ENCODE measurements at regions not wholly inside any gene's neighbourhood (a gene's known extent, or its start where the extent isn't known, plus 50 kb on each side); places are given as distances from the start of the nearest gene placed in this dataset.
A peak's percentile ranks its signal among the peaks of the same experiment; 100 is the strongest.

- no peak for DNase-seq (ENCODE audit: extremely low read depth in 1 of 11, low read depth in 9 of 11, low spot score in 4 of 11)
Measured at GRCh38 chr18:44464398-44465180, 216.1 kb upstream of the SETBP1 start.

- no peak for DNase-seq (ENCODE audit: extremely low read depth in 1 of 11, low read depth in 9 of 11, low spot score in 4 of 11)
Measured at GRCh38 chr18:44465381-44465841, 215.3 kb upstream of the SETBP1 start.

- DNase-seq (ENCODE audit: extremely low read depth in 1 of 11, low read depth in 9 of 11, low spot score in 4 of 11), result no peak
Measured at GRCh38 chr18:44466997-44467396, 213.7 kb upstream of the SETBP1 start.

GRCh38 chr18:44467718-44468117 is 213.0 kb upstream of the SETBP1 start:
- no peak for DNase-seq (ENCODE audit: extremely low read depth in 1 of 11, low read depth in 9 of 11, low spot score in 4 of 11)

GRCh38 chr18:44473394-44474066 is 207.2 kb upstream of the SETBP1 start:
- DNase-seq (ENCODE audit: extremely low read depth in 1 of 11, low read depth in 9 of 11, low spot score in 4 of 11), result no peak

GRCh38 chr18:44474067-44474411 is 206.6 kb upstream of the SETBP1 start:
- no peak for DNase-seq (ENCODE audit: extremely low read depth in 1 of 11, low read depth in 9 of 11, low spot score in 4 of 11)

GRCh38 chr18:44474591-44474990 is 206.1 kb upstream of the SETBP1 start:
- no peak for DNase-seq (ENCODE audit: extremely low read depth in 1 of 11, low read depth in 9 of 11, low spot score in 4 of 11)

- DNase-seq (ENCODE audit: extremely low read depth in 1 of 11, low read depth in 9 of 11, low spot score in 4 of 11), result no peak
Measured at GRCh38 chr18:44482761-44483160, 197.9 kb upstream of the SETBP1 start.

GRCh38 chr18:44495151-44495550 is 185.5 kb upstream of the SETBP1 start:
- DNase-seq (ENCODE audit: extremely low read depth in 1 of 11, low read depth in 9 of 11, low spot score in 4 of 11), result no peak

GRCh38 chr18:44497311-44497710 is 183.4 kb upstream of the SETBP1 start:
- DNase-seq (ENCODE audit: extremely low read depth in 1 of 11, low read depth in 9 of 11, low spot score in 4 of 11), result peak in 1 of 11 donors; percentile 11

- DNase-seq (ENCODE audit: extremely low read depth in 1 of 11, low read depth in 9 of 11, low spot score in 4 of 11), result peak in 1 of 11 donors; percentile 16
Measured at GRCh38 chr18:44497757-44498490, 182.8 kb upstream of the SETBP1 start.

- no peak for DNase-seq (ENCODE audit: extremely low read depth in 1 of 11, low read depth in 9 of 11, low spot score in 4 of 11)
Measured at GRCh38 chr18:44500808-44501610, 179.7 kb upstream of the SETBP1 start.

- no peak for DNase-seq (ENCODE audit: extremely low read depth in 1 of 11, low read depth in 9 of 11, low spot score in 4 of 11)
Measured at GRCh38 chr18:44502221-44502620, 178.5 kb upstream of the SETBP1 start.

GRCh38 chr18:44502790-44503189 is 177.9 kb upstream of the SETBP1 start:
- no peak for DNase-seq (ENCODE audit: extremely low read depth in 1 of 11, low read depth in 9 of 11, low spot score in 4 of 11)

GRCh38 chr18:44503854-44504253 is 176.8 kb upstream of the SETBP1 start:
- no peak for DNase-seq (ENCODE audit: extremely low read depth in 1 of 11, low read depth in 9 of 11, low spot score in 4 of 11)

- no peak for DNase-seq (ENCODE audit: extremely low read depth in 1 of 11, low read depth in 9 of 11, low spot score in 4 of 11)
Measured at GRCh38 chr18:44507729-44508325, 172.9 kb upstream of the SETBP1 start.

GRCh38 chr18:44508474-44508873 is 172.2 kb upstream of the SETBP1 start:
- DNase-seq (ENCODE audit: extremely low read depth in 1 of 11, low read depth in 9 of 11, low spot score in 4 of 11), result no peak

GRCh38 chr18:44509048-44509447 is 171.6 kb upstream of the SETBP1 start:
- no peak for DNase-seq (ENCODE audit: extremely low read depth in 1 of 11, low read depth in 9 of 11, low spot score in 4 of 11)

GRCh38 chr18:44510390-44510789 is 170.3 kb upstream of the SETBP1 start:
- no peak for DNase-seq (ENCODE audit: extremely low read depth in 1 of 11, low read depth in 9 of 11, low spot score in 4 of 11)
